OCI-LY7 (cell line): ENCODE measurements at regions not wholly inside any gene's neighbourhood (a gene's known extent, or its start where the extent isn't known, plus 50 kb on each side); places are given as distances from the start of the nearest gene placed in this dataset.

Experiments
- CTCF ChIP-seq: fragments of 200-600 bp; sonication (generic); conservative IDR thresholded peaks from 2 replicates; pipeline ENCODE4 v1.5.1; 2014; ENCODE audit warnings: mild to moderate bottlenecking, antibody characterized with exemption, low read length, moderate library complexity, mixed read lengths
- EZH2phosphoT487 ChIP-seq: fragments of 200-600 bp; sonication (generic); IDR thresholded peaks from 2 replicates; pipeline ENCODE4 v1.6.1; 2018; ENCODE audit warnings: low read depth, borderline replicate concordance, mild to moderate bottlenecking, mixed run types, antibody characterized with exemption, low read length, moderate library complexity, mixed read lengths

DNA sequence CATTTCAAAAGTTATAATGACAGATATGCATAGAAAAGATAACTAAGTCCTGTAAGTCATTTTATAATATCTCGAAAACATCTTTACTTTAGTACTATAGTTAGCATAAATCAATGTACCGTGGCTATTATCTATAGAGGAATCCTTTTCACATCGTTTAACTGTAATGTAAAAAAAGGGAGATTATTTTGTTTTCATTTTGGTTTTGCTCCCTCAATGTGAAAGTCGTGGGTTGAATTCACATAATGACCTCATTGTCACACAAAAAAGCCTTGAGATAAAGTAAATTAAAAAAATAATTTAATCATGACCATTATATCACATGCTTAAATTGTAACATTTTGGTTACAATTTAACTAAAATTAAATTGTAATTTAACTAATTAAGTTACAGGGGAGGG lies 560.5 kb upstream of the POT1 start:
- no peak for TF ChIP-seq EZH2phosphoT487
- no peak for TF ChIP-seq CTCF
